SU-DHL-6 (cell line): ENCODE measurements at regions not wholly inside any gene's neighbourhood (a gene's known extent, or its start where the extent isn't known, plus 50 kb on each side); places are given as distances from the start of the nearest gene placed in this dataset.

Source experiments
- H2AFZ ChIP-seq: fragments of 200-600 bp; sonication (generic); 2 replicates; pipeline ENCODE4 v1.6.1; 2014; ENCODE audit warnings: low read depth, mild to moderate bottlenecking, moderate library complexity, mixed read lengths, antibody characterized with exemption, low read length; ENCODE audit not compliant: severe bottlenecking
- H3F3A ChIP-seq: fragments of 200-600 bp; shearing (Covaris generic); 2 replicates; pipeline ENCODE4 v1.6.0; 2016; ENCODE audit warnings: antibody characterized with exemption, mild to moderate bottlenecking; ENCODE audit not compliant: insufficient read depth
- H3K27ac ChIP-seq: fragments of 200-600 bp; sonication (generic); 2 replicates; pipeline ENCODE4 v1.5.1; 2016; ENCODE audit warnings: low read depth, mild to moderate bottlenecking, low read length, moderate library complexity, mixed read lengths
- H3K27me3 ChIP-seq: fragments of 200-600 bp; sonication (generic), shearing (Covaris generic); 2 replicates; pipeline ENCODE4 v1.6.0; 2014; ENCODE audit warnings: mild to moderate bottlenecking, low read length
- H3K36me3 ChIP-seq: fragments of 200-600 bp; sonication (generic); 2 replicates; pipeline ENCODE4 v1.6.1; 2014; ENCODE audit warnings: mild to moderate bottlenecking, low read length, mixed read lengths
- H3K4me2 ChIP-seq: fragments of 300-600, 200-600 bp; shearing (Covaris generic), sonication (generic); 2 replicates; pipeline ENCODE4 v1.6.0; 2014; ENCODE audit warnings: low read length, low read depth, mild to moderate bottlenecking; ENCODE audit not compliant: poor library complexity, severe bottlenecking
- H3K4me3 ChIP-seq: fragments of 200-600 bp; sonication (generic); 2 replicates; pipeline ENCODE4 v1.5.1; 2014; ENCODE audit warnings: antibody characterized with exemption, low read length, mild to moderate bottlenecking, mixed read lengths; ENCODE audit not compliant: insufficient read depth, poor library complexity, severe bottlenecking
- H3K79me2 ChIP-seq: fragments of 200-600 bp; sonication (generic); 2 replicates; pipeline ENCODE4 v1.6.1; 2014; ENCODE audit warnings: mild to moderate bottlenecking, low read length, moderate library complexity; ENCODE audit not compliant: insufficient read depth
- H3K9ac ChIP-seq: fragments of 200-600 bp; sonication (generic); 2 replicates; pipeline ENCODE4 v1.7.0; 2014; ENCODE audit warnings: mild to moderate bottlenecking, low read length
- H3K9me2 ChIP-seq: fragments of 200-600 bp; sonication (generic); replicated peaks from 2 replicates; pipeline ENCODE4 v1.6.1; 2014; ENCODE audit warnings: low read length; ENCODE audit not compliant: insufficient read depth
- H3K9me3 ChIP-seq: fragments of 200-600 bp; sonication (generic); 2 replicates; pipeline ENCODE4 v1.6.1; 2014; ENCODE audit warnings: low read length, mixed read lengths; ENCODE audit not compliant: insufficient read depth
- H4K20me1 ChIP-seq: fragments of 200-600 bp; sonication (generic); 2 replicates; pipeline ENCODE4 v1.6.1; 2014; ENCODE audit warnings: low read depth, mild to moderate bottlenecking, antibody characterized with exemption, low read length, moderate library complexity, mixed read lengths
- CTCF ChIP-seq: fragments of 200-600 bp; sonication (generic); IDR thresholded peaks from one replicate; pipeline ENCODE4 v1.5.1; 2017; ENCODE audit warnings: antibody characterized with exemption, mild to moderate bottlenecking, low read length, moderate library complexity; ENCODE audit not compliant: insufficient read depth, poor library complexity, severe bottlenecking
- EZH2phosphoT487 ChIP-seq: fragments of 200-600 bp; sonication (generic), shearing (Covaris generic); conservative IDR thresholded peaks from 2 replicates; pipeline ENCODE4 v1.6.1; 2018; ENCODE audit warnings: mild to moderate bottlenecking, antibody characterized with exemption, low read length, moderate library complexity, mixed read lengths

- Histone ChIP-seq H3F3A (no peaks in the 10 kb centered on the region), H3K9me2 (no peaks in the 10 kb centered on the region), H3K79me2 (no peaks in the 10 kb centered on the region), H3K27ac (no peak overlapping the region), H3K9ac (no peak overlapping the region), H3K9me3 (no peaks in the 10 kb centered on the region; the same call in 1 of the 2 replicates), H3K27me3 (no peaks in the 10 kb centered on the region), H3K4me2 (no peak overlapping the region), H3K36me3 (no peaks in the 10 kb centered on the region), H4K20me1 (no peaks in the 10 kb centered on the region), H2AFZ (no peak overlapping the region), H3K4me3 (no peak overlapping the region)
- TF ChIP-seq EZH2phosphoT487 (no peak), CTCF (no peak)
These were observed 376.7 kb upstream of the RAG2 start for GRCh38 chr11:36974771-36975170.

- Histone ChIP-seq H3K4me3 (no peak overlapping the region), H3K27ac (no peak overlapping the region), H3K4me2 (no peak overlapping the region), H2AFZ (no peak overlapping the region), H3K79me2 (no peaks in the 10 kb centered on the region), H3K9me2 (no peaks in the 10 kb centered on the region), H3K9ac (no peak overlapping the region), H3K9me3 (no peaks in the 10 kb centered on the region), H3K27me3 (no peaks in the 10 kb centered on the region), H3K36me3 (no peaks in the 10 kb centered on the region), H3F3A (no peaks in the 10 kb centered on the region), H4K20me1 (no peaks in the 10 kb centered on the region)
- TF ChIP-seq CTCF (no peak), EZH2phosphoT487 (no peak)
These were observed 355.9 kb upstream of the RAG2 start for GRCh38 chr11:36953976-36954375.

DNA sequence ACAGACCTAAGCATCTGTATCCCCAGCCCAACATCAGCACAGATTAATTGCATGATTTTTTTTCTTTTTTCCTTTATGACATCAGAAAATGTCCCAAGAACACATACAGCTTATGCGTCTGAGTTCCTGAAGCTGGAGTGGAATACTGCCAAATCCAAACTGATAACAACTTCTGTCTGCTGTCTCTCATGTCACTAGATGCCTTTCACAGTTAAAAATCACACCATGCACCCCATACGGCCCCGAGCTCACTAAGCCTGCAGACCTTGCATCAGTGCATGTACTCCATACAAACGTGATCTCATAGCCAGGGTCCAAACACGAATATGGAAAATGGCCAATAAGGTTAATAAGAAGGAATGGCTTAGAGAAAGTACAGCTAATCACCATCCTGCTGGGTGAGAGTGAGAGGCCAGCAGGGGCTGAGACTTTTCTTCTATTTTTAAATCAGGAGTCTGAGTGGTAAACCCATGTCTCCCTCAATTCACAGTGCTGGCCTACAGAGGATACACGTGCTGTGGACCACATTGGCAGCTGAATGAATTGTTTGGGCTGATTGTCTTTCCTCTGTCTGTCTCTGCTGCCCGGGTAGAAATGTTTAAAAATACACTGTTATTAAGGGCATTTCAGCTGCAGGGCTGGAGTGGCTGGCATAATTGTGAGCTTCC lies 350.6 kb upstream of the RAG2 start:
- no peaks in the 10 kb centered on the region for H3K9me3 ChIP-seq
- no peak for TF ChIP-seq CTCF
- no peak for TF ChIP-seq EZH2phosphoT487
- H2AFZ ChIP-seq: no peak overlapping the region
- H3K4me2 ChIP-seq: no peak overlapping the region
- H3K4me3 ChIP-seq: no peak overlapping the region
- H3K36me3 ChIP-seq: no peaks in the 10 kb centered on the region
- no peaks in the 10 kb centered on the region for H3K9me2 ChIP-seq
- H3K27me3 ChIP-seq: no peaks in the 10 kb centered on the region
- no peaks in the 10 kb centered on the region for H3K79me2 ChIP-seq
- H4K20me1 ChIP-seq: no peaks in the 10 kb centered on the region
- no peak overlapping the region for H3K9ac ChIP-seq
- no peak overlapping the region for H3K27ac ChIP-seq
- H3F3A ChIP-seq: no peaks in the 10 kb centered on the region
